Colonic mucosa (tissue), 4 donors: ENCODE measurements at regions not wholly inside any gene's neighbourhood (a gene's known extent, or its start where the extent isn't known, plus 50 kb on each side); places are given as distances from the start of the nearest gene placed in this dataset.

Experiments
- DNase-seq: peaks from one replicate; pipeline ENCODE4 v3.0.0-alpha.2; 2020
- H3K27ac ChIP-seq: fragments of 200-600 bp; one replicate; pipeline ENCODE4 v1.8.0; 2021
- H3K27me3 ChIP-seq: fragments of 200-600 bp; one replicate; pipeline ENCODE4 v1.8.0; 2021
- H3K36me3 ChIP-seq: fragments of 200-600 bp; one replicate; pipeline ENCODE4 v1.8.0; 2021
- H3K4me1 ChIP-seq: fragments of 200-600 bp; one replicate; pipeline ENCODE4 v1.8.0; 2021; ENCODE audit warnings: mild to moderate bottlenecking
- H3K4me3 ChIP-seq: fragments of 200-600 bp; one replicate; pipeline ENCODE4 v1.8.0; 2021
- H3K9ac ChIP-seq, 2 donors: one replicate each; pipeline ENCODE4 v1.7.0; 2013; ENCODE audit warnings: control low read depth in 2 of 2, low read depth in 2 of 2, low read length in 2 of 2
- H3K9me3 ChIP-seq: fragments of 200-600 bp; one replicate; pipeline ENCODE4 v1.8.0; 2021
- intact Hi-C: fragments of 100-400 bp; cut with DNase I; formaldehyde crosslinking; loops from one replicate; pipeline ENCODE4 v1.14.1; 2022
- TF ChIP-seq, protein P1 (sequence below): fragments of 200-600 bp; IDR thresholded peaks from one replicate; pipeline ENCODE4 v1.8.0; 2022; ENCODE audit warnings: antibody characterized with exemption, mild to moderate bottlenecking
- donor health status: healthy.
- donor health status: DM: no; HTN: no; CAD: no.
- donor health status: DM: no; HTN: no; CAD: no.

DNA sequence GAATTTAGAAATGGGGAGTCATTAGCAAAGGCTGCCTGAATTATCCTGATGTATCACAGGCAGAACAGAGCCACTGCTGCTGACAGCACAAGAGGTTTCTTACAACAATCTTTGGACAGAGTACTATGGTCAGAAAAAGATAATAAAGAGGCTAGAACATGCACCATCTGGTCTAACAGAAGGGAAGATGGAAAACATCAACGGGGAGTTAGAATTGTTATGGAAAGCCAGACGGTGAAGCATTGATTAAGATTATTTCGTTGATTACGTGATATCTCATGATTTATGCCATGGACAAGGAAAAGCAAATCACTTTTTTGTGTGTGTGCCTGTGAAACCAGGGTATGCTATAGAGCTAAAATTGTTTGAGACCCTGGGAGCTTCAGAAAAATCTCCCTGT, 409.4 kb upstream of the ETAA1 start:
- Histone ChIP-seq H3K27me3 (no peaks in the 10 kb centered on the region), H3K4me1 (no peaks in the 10 kb centered on the region), H3K4me3 (no peak overlapping the region), H3K36me3 (no peaks in the 10 kb centered on the region), H3K9me3 (no peaks in the 10 kb centered on the region), H3K9ac (no peak overlapping the region), H3K27ac (no peak overlapping the region)
- TF ChIP-seq, protein P1, sequence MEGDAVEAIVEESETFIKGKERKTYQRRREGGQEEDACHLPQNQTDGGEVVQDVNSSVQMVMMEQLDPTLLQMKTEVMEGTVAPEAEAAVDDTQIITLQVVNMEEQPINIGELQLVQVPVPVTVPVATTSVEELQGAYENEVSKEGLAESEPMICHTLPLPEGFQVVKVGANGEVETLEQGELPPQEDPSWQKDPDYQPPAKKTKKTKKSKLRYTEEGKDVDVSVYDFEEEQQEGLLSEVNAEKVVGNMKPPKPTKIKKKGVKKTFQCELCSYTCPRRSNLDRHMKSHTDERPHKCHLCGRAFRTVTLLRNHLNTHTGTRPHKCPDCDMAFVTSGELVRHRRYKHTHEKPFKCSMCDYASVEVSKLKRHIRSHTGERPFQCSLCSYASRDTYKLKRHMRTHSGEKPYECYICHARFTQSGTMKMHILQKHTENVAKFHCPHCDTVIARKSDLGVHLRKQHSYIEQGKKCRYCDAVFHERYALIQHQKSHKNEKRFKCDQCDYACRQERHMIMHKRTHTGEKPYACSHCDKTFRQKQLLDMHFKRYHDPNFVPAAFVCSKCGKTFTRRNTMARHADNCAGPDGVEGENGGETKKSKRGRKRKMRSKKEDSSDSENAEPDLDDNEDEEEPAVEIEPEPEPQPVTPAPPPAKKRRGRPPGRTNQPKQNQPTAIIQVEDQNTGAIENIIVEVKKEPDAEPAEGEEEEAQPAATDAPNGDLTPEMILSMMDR = no peak
- no peak for DNase-seq
- intact Hi-C loops = no loop called here

DNA sequence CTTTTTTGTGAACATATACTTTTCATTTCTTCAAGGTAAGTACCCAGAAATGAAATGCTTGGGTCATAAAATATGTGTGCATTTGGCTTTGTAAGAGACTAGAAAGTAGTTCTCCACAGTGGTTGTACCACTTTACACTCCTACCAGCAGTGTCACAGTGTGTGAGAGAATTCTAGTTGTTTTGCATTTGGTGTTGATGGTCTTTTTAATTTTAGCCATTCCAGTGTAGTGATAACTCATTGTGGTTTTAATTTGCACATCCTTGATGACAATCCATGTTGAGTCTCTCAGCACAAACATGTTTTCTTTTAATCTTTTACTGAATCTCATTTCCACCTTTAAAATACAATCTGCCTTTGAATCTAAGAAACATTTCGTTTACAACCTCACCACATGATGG, 402.5 kb upstream of the ETAA1 start:
- DNase-seq = no peak
- TF ChIP-seq, protein P1 = no peak
- Histone ChIP-seq H3K4me3 (no peak overlapping the region), H3K4me1 (no peaks in the 10 kb centered on the region), H3K36me3 (no peaks in the 10 kb centered on the region), H3K9ac (no peak overlapping the region), H3K27me3 (no peaks in the 10 kb centered on the region), H3K9me3 (no peaks in the 10 kb centered on the region), H3K27ac (no peak overlapping the region)
- intact Hi-C loops = no loop called here

DNA sequence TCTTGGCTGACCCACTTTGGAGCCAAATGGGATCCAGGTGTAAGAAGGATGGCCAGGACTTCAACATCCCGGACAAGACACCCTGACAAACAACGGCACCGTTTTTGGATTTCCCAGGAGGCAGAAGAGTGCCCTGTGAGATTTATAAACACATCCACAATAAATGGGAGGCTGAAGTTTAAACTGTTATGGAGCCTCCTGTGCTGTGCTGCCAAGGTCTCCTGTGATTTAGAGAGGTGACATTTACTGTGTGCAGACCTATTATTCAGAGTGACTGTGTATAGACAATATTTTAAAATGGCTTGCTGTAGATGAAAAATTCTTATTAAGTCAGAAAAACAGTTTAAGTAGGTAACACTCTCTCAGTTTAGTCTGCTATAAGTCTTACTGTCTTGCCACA, 401.5 kb upstream of the ETAA1 start:
- H3K27ac ChIP-seq = no peak overlapping the region
- no peaks in the 10 kb centered on the region for H3K4me1 ChIP-seq
- no peak overlapping the region for H3K9ac ChIP-seq
- no peaks in the 10 kb centered on the region for H3K9me3 ChIP-seq
- TF ChIP-seq, protein P1 = no peak
- intact Hi-C loops = no loop called here
- no peak for DNase-seq
- no peaks in the 10 kb centered on the region for H3K36me3 ChIP-seq
- H3K27me3 ChIP-seq = no peaks in the 10 kb centered on the region
- no peak overlapping the region for H3K4me3 ChIP-seq

DNA sequence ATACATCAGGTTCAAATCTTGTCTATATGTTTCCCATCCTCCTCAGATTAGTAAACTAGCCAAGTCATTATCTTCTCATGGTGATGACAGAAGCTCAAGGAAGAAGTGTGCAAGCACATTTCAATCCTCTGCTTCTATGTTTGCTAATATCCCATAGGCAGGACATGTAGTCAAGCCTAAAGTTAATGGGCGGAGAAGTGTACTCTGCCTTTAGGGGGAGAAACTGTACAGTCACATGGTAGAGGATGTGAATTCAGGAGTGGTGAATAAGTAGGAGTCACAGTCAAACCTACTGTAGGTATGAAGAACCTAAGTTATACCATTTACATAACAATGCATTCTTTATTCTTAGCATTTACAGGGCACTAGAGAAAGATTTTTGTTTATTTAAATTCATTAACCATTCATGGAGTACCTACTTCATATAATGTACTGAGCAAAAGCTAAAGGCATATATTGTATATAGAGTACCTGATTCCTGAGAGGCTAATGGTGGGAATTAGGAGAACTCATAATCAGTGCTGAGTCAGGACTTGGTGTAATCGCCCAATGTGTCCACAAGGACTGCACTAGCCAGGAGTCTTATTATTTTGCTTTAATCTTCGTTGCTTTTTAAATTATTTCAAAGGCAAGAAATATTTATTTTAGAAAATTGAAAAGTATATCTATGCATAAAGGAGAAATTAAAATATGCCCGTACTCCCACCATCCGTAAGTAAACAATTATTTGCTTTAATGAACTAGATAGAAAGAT, 394.3 kb upstream of the ETAA1 start:
- no peak for DNase-seq
- no peaks in the 10 kb centered on the region for H3K27me3 ChIP-seq
- TF ChIP-seq, protein P1 = no peak
- no peaks in the 10 kb centered on the region for H3K36me3 ChIP-seq
- no peaks in the 10 kb centered on the region for H3K9me3 ChIP-seq
- H3K27ac ChIP-seq = no peak overlapping the region
- no peak overlapping the region for H3K4me3 ChIP-seq
- H3K9ac ChIP-seq = no peak overlapping the region
- intact Hi-C loops = no loop called here
- no peaks in the 10 kb centered on the region for H3K4me1 ChIP-seq

DNA sequence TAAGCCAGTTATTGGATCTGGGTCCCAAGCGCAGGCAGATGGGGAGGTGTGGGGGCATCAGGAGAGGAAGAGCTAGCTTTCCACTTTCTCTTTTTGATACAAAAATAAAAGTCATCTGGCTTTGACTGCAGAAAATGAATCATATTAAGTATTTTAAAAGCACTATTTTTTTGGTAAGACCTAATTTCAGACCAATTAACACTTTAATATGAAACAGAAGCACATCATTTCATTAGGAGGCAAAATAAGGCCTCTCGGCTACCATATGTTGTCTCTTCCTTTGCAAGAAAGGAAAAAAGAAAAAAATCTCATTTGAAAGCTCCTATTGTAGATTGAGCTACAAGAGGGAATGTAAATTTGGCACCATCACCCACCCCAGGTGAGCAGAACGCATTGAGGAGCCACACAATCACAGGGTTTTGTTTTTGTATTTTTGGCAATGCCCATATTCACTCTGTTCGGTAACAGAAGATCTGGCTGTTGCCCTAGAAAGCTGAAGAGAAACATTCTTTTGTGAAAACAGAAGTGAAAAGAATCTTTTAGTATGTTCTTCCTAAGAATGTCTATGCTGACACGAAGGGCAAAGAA, 390.7 kb upstream of the ETAA1 start:
- intact Hi-C loops = no loop called here

More for the DNA sequence above, 390.7 kb upstream of the ETAA1 start:
- H3K36me3 ChIP-seq = no peaks in the 10 kb centered on the region
- TF ChIP-seq, protein P1 = no peak
- H3K27ac ChIP-seq = no peak overlapping the region
- no peak overlapping the region for H3K4me3 ChIP-seq
- no peak overlapping the region for H3K9ac ChIP-seq
- H3K27me3 ChIP-seq = no peaks in the 10 kb centered on the region
- DNase-seq = no peak
- H3K9me3 ChIP-seq = no peaks in the 10 kb centered on the region
- no peaks in the 10 kb centered on the region for H3K4me1 ChIP-seq
